Epithelial cell of esophagus (primary cell): ENCODE measurements at regions not wholly inside any gene's neighbourhood (a gene's known extent, or its start where the extent isn't known, plus 50 kb on each side); places are given as distances from the start of the nearest gene placed in this dataset.

Experiments used
- DNase-seq: peaks from one replicate; pipeline ENCODE4 v3.0.0; 2010; ENCODE audit warnings: low read depth
- H3K4me3 ChIP-seq: 2 replicates; pipeline ENCODE4 v1.5.1; 2011; ENCODE audit warnings: mild to moderate bottlenecking, low read length, control low read depth
- TF ChIP-seq, protein P1 (sequence below): IDR thresholded peaks from 2 replicates; pipeline ENCODE4 v1.5.1; 2011; ENCODE audit warnings: low read depth, mild to moderate bottlenecking, low read length, control low read depth, inconsistent platforms; ENCODE audit not compliant: insufficient read depth; ENCODE audit errors: missing control alignments

- no peak overlapping the region for H3K4me3 ChIP-seq
- TF ChIP-seq, protein P1, sequence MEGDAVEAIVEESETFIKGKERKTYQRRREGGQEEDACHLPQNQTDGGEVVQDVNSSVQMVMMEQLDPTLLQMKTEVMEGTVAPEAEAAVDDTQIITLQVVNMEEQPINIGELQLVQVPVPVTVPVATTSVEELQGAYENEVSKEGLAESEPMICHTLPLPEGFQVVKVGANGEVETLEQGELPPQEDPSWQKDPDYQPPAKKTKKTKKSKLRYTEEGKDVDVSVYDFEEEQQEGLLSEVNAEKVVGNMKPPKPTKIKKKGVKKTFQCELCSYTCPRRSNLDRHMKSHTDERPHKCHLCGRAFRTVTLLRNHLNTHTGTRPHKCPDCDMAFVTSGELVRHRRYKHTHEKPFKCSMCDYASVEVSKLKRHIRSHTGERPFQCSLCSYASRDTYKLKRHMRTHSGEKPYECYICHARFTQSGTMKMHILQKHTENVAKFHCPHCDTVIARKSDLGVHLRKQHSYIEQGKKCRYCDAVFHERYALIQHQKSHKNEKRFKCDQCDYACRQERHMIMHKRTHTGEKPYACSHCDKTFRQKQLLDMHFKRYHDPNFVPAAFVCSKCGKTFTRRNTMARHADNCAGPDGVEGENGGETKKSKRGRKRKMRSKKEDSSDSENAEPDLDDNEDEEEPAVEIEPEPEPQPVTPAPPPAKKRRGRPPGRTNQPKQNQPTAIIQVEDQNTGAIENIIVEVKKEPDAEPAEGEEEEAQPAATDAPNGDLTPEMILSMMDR: no peak
- DNase-seq: peak; percentile 7
These were observed 1128.2 kb downstream of the PLA2G4A start for GRCh38 chr1:187956975-187957374.

GRCh38 chr1:187958207-187958606, 1129.5 kb downstream of the PLA2G4A start:
- no peak for DNase-seq

DNA sequence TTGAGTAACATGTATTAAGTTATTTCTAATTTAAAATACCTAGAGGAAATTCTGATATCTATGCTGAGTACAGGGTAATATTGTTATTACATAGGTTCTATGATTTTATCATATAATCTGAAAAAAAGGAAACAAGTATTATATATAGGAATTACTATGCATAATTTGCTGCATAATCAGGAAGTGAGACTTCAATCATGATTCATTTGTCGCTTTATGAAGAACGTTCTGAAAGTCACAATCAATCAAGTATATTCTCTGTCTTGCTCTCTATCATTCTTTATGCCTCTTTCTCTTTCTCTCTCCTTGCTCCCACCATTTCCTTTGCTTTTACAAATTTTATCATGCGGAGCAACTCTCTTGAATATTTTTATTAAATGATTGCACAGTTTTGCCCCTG, 1130.3 kb downstream of the PLA2G4A start:
- no peak for DNase-seq
- TF ChIP-seq, protein P1: no peak
- no peak overlapping the region for H3K4me3 ChIP-seq

More at GRCh38 chr1:187958207-187958606, 1129.5 kb downstream of the PLA2G4A start:
- H3K4me3 ChIP-seq: no peak overlapping the region
- TF ChIP-seq, protein P1: no peak

- H3K4me3 ChIP-seq: no peak overlapping the region
- TF ChIP-seq, protein P1: no peak
- no peak for DNase-seq
These were observed 1131.4 kb downstream of the PLA2G4A start for GRCh38 chr1:187960125-187960638.

GRCh38 chr1:187961895-187962294, 1133.1 kb downstream of the PLA2G4A start:
- TF ChIP-seq, protein P1: no peak
- no peak overlapping the region for H3K4me3 ChIP-seq
- no peak for DNase-seq

DNA sequence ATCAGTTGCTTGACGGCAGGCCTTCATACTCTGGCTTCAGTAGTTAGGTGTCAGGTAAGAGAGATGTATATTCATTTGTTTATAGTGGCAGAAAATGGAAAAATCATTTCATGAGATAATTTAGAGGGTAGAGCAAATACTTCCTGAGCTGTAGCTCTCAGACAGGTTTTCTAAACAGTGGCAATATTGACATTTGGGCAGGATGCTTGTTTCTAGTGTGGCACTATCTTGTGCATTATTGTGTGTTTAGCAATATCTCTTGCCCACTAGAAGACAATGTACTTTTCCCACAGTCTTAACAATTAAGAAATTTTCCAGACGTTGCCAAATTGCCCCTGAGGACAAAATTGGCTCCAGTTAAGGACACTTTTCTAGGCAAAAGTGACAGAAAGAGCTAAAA, 1143.1 kb downstream of the PLA2G4A start:
- TF ChIP-seq, protein P1: no peak
- DNase-seq: no peak
- H3K4me3 ChIP-seq: no peak overlapping the region

DNA sequence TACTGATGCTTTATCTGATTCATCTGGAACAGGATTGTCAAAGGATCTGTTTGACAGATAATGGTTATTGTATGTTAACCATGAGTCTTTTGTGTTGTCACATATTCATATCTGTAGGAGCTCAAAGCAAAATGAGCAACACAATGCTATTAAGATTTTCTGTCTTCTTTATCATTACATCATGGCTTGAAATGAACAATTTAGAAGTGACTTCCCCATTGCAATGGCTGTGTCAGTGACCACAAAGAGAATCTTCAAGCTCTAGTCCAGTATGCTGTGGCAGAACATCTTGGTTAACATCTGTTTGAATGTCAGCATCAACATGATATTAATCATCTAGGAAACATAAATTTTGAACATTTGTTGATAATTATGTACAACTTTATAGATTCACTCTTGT, 1148.5 kb downstream of the PLA2G4A start:
- no peak overlapping the region for H3K4me3 ChIP-seq
- DNase-seq: no peak
- TF ChIP-seq, protein P1: no peak
